AG10803 (cell line): ENCODE measurements at regions not wholly inside any gene's neighbourhood (a gene's known extent, or its start where the extent isn't known, plus 50 kb on each side); places are given as distances from the start of the nearest gene placed in this dataset.
A peak's percentile ranks its signal among the peaks of the same experiment; 100 is the strongest.
"Not testable (repeated sequence)": the region's sequence is repeated elsewhere in the genome, so short reads cannot be mapped to it uniquely, and the experiment has no call there.

Experiments used
- DNase-seq: peaks from one replicate; pipeline ENCODE4 v3.0.0; 2010; ENCODE audit warnings: low read depth
- H3K4me3 ChIP-seq: 2 replicates; pipeline ENCODE4 v1.5.1; 2011; ENCODE audit warnings: mild to moderate bottlenecking, low read length, control low read depth
- CTCF ChIP-seq: conservative IDR thresholded peaks from 2 replicates; pipeline ENCODE4 v1.5.1; 2011; ENCODE audit warnings: mild to moderate bottlenecking, low read length, control low read depth, inconsistent platforms

- H3K4me3 ChIP-seq = not testable (repeated sequence)
Observed at GRCh38 chr9:42656789-42657188, 473.3 kb downstream of the SPATA31A6 start.

GRCh38 chr9:42657496-42657895 is 474.0 kb downstream of the SPATA31A6 start:
- not testable (repeated sequence) for DNase-seq

More at GRCh38 chr9:42656789-42657188, 473.3 kb downstream of the SPATA31A6 start:
- not testable (repeated sequence) for DNase-seq

GRCh38 chr9:42697146-42697545 is 513.7 kb downstream of the SPATA31A6 start:
- not testable (repeated sequence) for DNase-seq, H3K4me3 ChIP-seq

More at GRCh38 chr9:42657496-42657895, 474.0 kb downstream of the SPATA31A6 start:
- H3K4me3 ChIP-seq = not testable (repeated sequence)

GRCh38 chr9:42702890-42703289 is 519.4 kb downstream of the SPATA31A6 start:
- not testable (repeated sequence) for H3K4me3 ChIP-seq, DNase-seq

GRCh38 chr9:42724841-42725835 is 541.7 kb downstream of the SPATA31A6 start:
- H3K4me3 ChIP-seq = not testable (repeated sequence)

GRCh38 chr9:42743030-42743814 is 559.8 kb downstream of the SPATA31A6 start:
- DNase-seq = peak; percentile 69
- TF ChIP-seq CTCF = peak; percentile 73
- H3K4me3 ChIP-seq = peak overlapping the region; percentile 38

More at GRCh38 chr9:42724841-42725835, 541.7 kb downstream of the SPATA31A6 start:
- not testable (repeated sequence) for DNase-seq

GRCh38 chr9:42757251-42757650 is 573.8 kb downstream of the SPATA31A6 start:
- H3K4me3 ChIP-seq, DNase-seq: not testable (repeated sequence)

GRCh38 chr9:42759320-42759719 is 575.9 kb downstream of the SPATA31A6 start:
- DNase-seq, H3K4me3 ChIP-seq: not testable (repeated sequence)

- not testable (repeated sequence) for H3K4me3 ChIP-seq, DNase-seq
Observed at GRCh38 chr9:42782201-42782600, 598.7 kb downstream of the SPATA31A6 start.

GRCh38 chr9:42792725-42793124 is 609.3 kb downstream of the SPATA31A6 start:
- not testable (repeated sequence) for DNase-seq, H3K4me3 ChIP-seq

- DNase-seq, H3K4me3 ChIP-seq: not testable (repeated sequence)
- TF ChIP-seq CTCF = peak; percentile 24; the same call in 1 of the 2 replicates
Observed at GRCh38 chr9:42798571-42798970, 615.1 kb downstream of the SPATA31A6 start.

- not testable (repeated sequence) for H3K4me3 ChIP-seq
Observed at GRCh38 chr9:42802716-42803115, 619.3 kb downstream of the SPATA31A6 start.

GRCh38 chr9:42806674-42807073 is 623.2 kb downstream of the SPATA31A6 start:
- H3K4me3 ChIP-seq, DNase-seq: not testable (repeated sequence)

More at GRCh38 chr9:42802716-42803115, 619.3 kb downstream of the SPATA31A6 start:
- DNase-seq = not testable (repeated sequence)

- DNase-seq = not testable (repeated sequence)
Observed at GRCh38 chr9:42821468-42821867, 638.0 kb downstream of the SPATA31A6 start.

GRCh38 chr9:42848156-42848555 is 664.7 kb downstream of the SPATA31A6 start:
- H3K4me3 ChIP-seq, DNase-seq: not testable (repeated sequence)

More at GRCh38 chr9:42821468-42821867, 638.0 kb downstream of the SPATA31A6 start:
- H3K4me3 ChIP-seq = not testable (repeated sequence)

GRCh38 chr9:42850896-42851693 is 667.6 kb downstream of the SPATA31A6 start:
- H3K4me3 ChIP-seq, DNase-seq: not testable (repeated sequence)
